Activated CD8-positive, alpha-beta memory T cell treated with anti-CD3 and anti-CD28 coated beads for 48 hours (primary cell): ENCODE measurements at regions not wholly inside any gene's neighbourhood (a gene's known extent, or its start where the extent isn't known, plus 50 kb on each side); places are given as distances from the start of the nearest gene placed in this dataset.
"Not testable (repeated sequence)": the region's sequence is repeated elsewhere in the genome, so short reads cannot be mapped to it uniquely, and the experiment has no call there.

Source experiments
- DNase-seq, 3 experiments: peaks; one replicate each; pipeline ENCODE4 v3.0.0-alpha.2; 2020; ENCODE audit warnings: low read depth in 2 of 3, low spot score in 2 of 3

- DNase-seq = no peak
Measured at GRCh38 chr9:78712903-78713613, 416.1 kb downstream of the PSAT1 start.

GRCh38 chr9:78713614-78714405 lies 416.9 kb downstream of the PSAT1 start:
- DNase-seq = no peak

GRCh38 chr9:78714576-78714975 lies 417.7 kb downstream of the PSAT1 start:
- DNase-seq = no peak

GRCh38 chr9:78719029-78719428 lies 422.1 kb downstream of the PSAT1 start:
- DNase-seq = not testable (repeated sequence)

DNA sequence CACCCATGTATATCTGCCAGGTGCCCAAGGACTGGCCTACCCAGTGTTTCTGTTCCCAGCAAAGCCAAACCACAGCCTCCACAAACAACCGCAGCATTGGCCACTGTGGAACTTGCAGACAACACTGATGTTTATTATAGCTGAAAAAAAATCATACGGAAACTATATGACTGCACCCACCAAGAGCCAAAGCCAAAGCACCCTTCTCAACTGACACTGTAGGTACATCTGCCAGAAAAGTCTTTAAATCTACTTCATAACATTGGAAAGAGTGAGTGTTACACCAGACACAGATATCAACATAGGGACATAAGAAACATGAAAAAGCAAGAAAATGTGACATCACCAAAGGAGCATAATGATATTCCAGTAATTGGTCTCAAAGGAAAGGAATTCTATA lies 428.0 kb downstream of the PSAT1 start:
- DNase-seq = no peak

DNA sequence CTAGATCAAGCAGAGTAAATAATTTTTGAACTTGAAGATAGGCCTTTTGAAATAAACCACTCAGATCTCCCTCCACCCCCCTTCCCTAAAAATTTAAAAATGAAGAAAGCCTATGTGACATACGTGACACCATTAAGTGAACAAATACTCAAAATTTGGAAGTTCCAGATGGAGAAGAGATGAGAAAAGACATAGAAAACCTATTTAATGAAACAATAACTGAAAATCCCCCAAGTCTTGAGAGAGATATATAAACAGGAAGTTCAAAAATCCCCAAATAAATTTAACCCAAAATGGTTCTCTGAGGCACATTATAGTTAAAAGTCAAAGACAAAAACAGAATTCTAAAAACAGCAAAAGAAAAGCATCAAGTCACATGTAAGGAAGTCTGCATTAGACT lies 428.6 kb downstream of the PSAT1 start:
- no peak for DNase-seq

DNA sequence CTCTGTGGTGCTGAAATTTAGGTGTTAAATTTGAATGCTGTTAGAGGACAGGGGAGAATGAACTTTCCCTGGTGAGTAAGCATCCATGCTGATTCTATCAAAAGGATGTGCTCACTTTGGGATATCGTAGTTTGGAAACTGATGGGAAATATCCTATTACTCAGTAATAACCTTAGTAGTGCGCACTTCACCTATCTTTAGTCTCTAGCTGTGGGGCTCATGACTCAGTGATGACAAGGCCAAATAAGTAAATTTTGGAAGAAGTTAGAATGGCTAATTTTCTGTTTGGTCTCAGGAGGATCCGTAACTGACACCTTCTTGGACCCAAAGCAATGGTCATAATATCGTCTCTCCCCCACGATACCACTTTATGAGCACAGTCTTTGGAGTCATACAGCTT lies 448.4 kb downstream of the PSAT1 start:
- DNase-seq = no peak

DNA sequence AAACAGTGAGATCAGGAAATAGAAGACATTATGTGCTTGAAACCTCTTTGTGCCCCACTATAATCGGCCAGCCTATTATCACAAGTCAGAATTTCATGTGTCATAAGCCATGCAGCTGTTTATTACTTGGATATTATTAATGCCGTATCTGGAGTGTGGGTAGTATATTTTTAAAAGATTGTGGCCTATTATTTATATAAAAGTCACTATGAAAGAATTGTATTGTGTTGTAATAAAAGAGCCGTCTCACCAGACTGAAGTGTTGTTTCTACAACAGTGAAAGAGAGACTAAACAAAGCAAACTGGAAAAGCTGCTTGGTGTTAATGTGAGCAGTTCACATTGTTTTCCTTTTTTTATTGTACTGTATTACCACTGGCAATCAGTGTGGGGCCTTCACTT lies 449.1 kb downstream of the PSAT1 start:
- DNase-seq = no peak

DNA sequence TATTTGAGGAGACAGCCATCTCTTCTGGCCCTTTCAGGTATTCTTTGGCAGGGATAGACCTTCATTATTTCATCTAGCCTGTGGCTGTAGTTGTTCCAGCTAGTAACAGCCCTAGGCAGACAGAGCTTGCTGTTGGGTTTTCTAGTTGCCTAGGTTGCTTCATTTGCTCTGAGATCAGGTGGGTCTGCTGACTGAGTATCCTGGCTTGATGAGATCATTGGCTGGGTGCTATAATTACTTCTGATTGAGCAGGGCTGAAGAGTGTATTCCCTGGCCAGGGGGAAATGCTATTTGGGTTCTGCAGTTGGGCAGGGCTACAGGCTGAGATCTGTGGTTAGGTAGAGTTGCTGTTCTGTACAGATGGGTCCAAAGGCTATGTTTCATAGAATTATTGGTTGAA lies 456.1 kb downstream of the PSAT1 start:
- no peak for DNase-seq

- DNase-seq = no peak
Measured at GRCh38 chr9:78756813-78757510, 460.0 kb downstream of the PSAT1 start.

DNA sequence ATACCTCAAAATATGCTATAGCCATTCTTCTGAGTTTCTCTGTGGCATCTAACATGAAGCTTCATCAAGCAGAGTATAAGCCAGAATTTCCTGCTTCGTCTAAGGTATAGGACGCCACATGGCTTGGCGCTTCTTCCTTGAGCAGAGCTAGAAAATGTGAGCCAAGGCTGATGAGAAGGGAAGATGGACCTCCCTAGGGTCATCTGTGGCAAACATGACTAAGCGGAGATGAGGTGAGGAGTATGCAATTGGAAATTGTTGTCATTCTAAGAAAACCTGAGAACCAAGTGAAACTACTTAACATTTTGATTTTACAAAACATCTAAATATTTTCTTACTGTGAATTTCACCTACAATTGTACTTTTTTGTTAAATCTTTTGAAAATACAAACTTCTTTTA lies 466.5 kb downstream of the PSAT1 start:
- no peak for DNase-seq

DNA sequence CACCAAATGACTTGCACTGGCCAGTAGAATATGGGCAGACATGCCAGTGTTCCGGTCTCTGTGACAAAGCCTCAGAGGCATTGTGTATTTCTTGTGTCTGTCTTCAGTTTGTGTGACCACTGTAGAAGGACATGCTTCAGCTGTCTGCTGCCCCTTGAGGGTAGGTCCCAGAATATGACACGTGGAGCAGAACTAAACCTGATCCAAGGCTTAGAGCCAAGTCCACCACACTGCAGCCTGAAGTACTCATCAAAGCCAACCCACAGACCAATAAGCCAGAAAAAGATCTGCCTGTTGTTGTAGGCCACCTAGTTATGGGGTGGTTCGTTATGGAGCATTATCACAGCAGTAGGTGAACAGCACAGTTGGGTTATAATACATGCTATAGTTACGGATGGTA lies 468.9 kb downstream of the PSAT1 start:
- no peak for DNase-seq

DNA sequence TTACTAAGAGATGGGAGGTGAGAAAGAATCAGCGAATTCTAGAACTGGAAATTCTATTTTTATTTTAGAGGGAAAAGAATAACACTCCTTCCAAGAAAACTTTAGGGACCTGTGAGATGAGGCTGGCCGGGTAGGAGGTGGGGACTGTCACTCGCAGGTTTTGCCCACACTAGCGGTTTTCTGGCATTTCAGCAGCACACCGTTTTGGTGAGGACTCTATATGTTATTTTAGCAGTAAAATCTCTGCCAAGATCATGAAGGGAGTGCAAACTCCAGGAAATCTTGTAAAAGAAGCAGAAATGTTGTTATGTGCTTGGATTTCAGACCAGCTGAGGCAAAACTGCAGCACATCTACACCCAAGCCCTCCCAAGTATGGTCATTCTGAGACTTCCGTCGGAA lies 470.6 kb downstream of the PSAT1 start:
- no peak for DNase-seq

DNA sequence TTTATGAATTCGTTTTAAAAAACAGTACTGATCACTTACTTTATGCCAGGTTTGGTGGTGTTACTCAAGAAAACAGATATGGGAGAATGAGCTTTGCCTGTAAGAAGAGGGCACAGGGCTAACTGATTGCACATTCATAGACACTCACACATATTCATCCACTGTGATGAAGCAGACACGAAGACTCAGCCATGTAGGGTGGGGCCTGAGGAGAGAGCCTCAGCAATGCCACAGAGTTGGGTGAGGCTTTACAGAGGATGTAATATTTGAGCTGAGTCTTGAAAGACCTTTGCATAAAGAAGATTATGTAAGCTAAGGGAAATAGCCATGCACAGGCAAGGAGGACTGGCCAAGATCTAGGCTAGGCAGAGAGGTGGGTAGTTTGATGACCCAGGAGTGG lies 472.8 kb downstream of the PSAT1 start:
- DNase-seq = no peak

DNA sequence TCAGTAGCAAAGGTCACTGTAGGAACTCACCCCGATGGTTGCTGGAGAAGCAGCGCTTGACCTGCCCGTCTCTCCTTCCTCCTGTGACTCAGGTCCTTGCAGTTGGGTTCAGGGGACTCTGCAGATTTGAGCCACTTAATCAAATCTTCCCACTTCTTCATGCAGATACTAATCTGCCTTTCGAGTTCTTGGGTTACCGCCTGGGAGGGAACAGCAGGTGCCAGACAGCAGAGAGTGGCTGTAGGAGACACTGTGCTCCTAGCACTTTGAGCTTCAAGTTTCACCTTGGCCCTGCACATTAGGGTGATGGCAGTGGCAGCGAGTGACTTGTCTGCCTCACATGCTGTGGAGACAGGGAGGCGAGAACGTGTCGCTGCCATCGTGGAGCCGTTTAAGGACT lies 478.3 kb downstream of the PSAT1 start:
- DNase-seq = no peak

DNA sequence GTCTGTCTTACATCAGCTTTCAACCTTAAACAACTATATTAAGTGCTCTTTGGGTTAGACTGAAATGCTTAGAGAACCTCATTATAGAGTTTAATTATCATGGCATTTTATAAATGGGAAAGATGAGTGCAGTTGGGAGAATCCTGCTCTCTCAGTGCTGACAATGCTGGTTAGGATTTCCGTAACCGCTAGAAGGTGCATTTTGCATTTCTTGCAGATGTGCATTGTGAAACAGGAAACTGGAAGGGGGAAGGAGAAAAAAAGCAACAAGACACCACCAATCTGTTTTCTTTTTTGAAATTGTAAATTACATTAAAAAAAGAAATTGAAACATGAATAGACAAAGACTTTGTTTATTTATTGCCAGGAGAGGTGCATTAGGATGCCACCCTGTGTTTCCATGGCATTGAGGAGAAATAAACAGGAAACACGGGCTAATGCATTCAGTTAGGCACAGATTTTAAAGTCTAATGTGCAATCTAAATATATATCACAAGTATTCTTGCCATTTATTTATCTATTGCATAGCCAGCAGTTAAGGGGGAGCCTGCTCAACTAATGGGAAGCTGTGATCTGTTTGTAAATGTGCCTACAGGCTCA lies 478.9 kb downstream of the PSAT1 start:
- DNase-seq = no peak

- no peak for DNase-seq
Measured at GRCh38 chr9:78777747-78778146, 480.8 kb downstream of the PSAT1 start.

DNA sequence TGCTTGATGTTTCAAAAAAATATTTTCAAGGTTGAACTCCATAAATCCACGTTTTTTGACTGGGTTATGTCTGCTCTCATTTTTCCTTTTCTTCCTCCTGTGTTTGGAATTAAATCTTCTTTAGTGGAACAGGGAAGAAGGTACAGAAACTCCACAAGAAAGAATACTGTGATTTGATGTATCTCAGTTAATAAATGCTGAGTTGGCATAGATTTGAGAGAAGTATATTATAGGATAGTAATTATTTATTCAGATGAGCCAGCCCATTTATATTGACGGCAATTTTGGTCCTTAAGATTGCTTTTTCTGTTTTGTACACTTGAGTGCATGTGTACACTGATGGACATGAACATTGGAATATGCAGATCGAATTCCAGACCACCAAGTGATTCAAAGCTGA lies 481.4 kb downstream of the PSAT1 start:
- DNase-seq = no peak

- DNase-seq = no peak
Measured at GRCh38 chr9:78778861-78779374, 482.0 kb downstream of the PSAT1 start.

DNA sequence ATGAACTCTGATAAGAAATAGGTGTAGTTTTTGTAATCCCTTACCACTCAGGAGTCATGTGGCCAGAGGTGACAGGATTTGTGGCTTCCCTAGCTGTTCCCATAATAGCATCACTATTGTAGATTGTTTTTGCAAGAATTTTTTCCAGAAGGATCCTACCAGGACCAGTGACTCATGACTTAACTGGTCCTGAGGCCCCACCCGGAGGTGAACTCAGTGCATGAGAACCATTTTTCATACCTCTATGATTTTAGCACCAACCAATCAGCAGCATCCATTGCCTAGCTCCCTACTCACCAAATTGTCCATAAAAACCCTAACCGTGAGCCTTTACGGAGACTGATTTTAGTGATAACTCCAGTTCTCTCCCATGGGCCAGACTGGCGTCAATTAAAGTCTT lies 484.8 kb downstream of the PSAT1 start:
- no peak for DNase-seq

DNA sequence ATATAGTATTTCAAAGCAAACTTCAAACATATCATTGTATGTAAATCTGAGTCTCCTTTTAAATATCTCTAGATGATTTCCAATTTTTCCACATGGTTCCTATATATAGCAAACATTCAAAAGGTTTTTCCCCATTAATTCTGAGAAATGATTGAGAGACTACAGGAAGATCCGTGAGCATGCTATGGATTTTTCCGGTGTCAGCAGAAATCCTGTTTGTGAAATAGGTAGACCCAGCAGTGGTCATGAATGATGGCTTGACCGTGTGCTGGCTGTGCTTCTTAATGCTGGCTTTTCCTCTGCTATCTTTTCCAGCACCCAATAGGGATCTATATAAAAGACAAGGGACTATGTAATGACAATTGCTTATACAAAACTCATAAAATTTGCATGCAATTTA lies 485.3 kb downstream of the PSAT1 start:
- DNase-seq = no peak

GRCh38 chr9:78782858-78783257 lies 485.9 kb downstream of the PSAT1 start:
- no peak for DNase-seq
